CD4-positive, alpha-beta memory T cell (primary cell): ENCODE measurements at regions not wholly inside any gene's neighbourhood (a gene's known extent, or its start where the extent isn't known, plus 50 kb on each side); places are given as distances from the start of the nearest gene placed in this dataset.
A peak's percentile ranks its signal among the peaks of the same experiment; 100 is the strongest.

ENCODE experiments used
- CTCF ChIA-PET: fragments of 350-600 bp; sonication (Branson Sonifier 250); formaldehyde crosslinking; loops from one replicate; lab custom pipeline; 2021; ENCODE audit warnings: inconsistent platforms; ENCODE audit not compliant: partially characterized antibody; lab: Charles Lee
- POLR2A ChIA-PET: fragments of 350-600 bp; sonication (Branson Sonifier 250); formaldehyde crosslinking; loops from one replicate; lab custom pipeline; 2021; ENCODE audit not compliant: partially characterized antibody; lab: Charles Lee
- DNase-seq, 5 donors: peaks; one replicate each; pipeline versions ENCODE4 v3.0.0 to v3.0.0-alpha.2; 2020 to 2022; ENCODE audit warnings: mixed read lengths in 1 of 5
- H3K27ac ChIP-seq: one replicate; pipeline ENCODE4 v1.7.0; 2013; ENCODE audit warnings: low read depth, low read length
- H3K27me3 ChIP-seq: 2 replicates; pipeline ENCODE4 v1.7.0; 2013; ENCODE audit warnings: mild to moderate bottlenecking, low read length, moderate library complexity; ENCODE audit not compliant: insufficient read depth
- H3K36me3 ChIP-seq: 2 replicates; pipeline ENCODE4 v1.7.0; 2013; ENCODE audit warnings: mild to moderate bottlenecking, low read length, moderate library complexity; ENCODE audit not compliant: insufficient read depth
- H3K4me1 ChIP-seq: 2 replicates; pipeline ENCODE4 v1.7.0; 2013; ENCODE audit warnings: mild to moderate bottlenecking, low read length, moderate library complexity; ENCODE audit not compliant: insufficient read depth
- H3K4me3 ChIP-seq, 2 donors: one replicate each; pipeline ENCODE4 v1.7.0; 2013; ENCODE audit warnings: low read length in 2 of 2, mild to moderate bottlenecking in 1 of 2
- H3K9me3 ChIP-seq, 2 donors: one replicate each; pipeline ENCODE4 v1.7.0; 2013; ENCODE audit warnings: low read length in 2 of 2, control low read depth in 1 of 2; ENCODE audit not compliant: control insufficient read depth in 1 of 2
- H3K27ac Mint-ChIP-seq, 7 donors: one replicate each; pipeline ENCODE4 v1.8.0; 2020 to 2021; ENCODE audit warnings: mixed read lengths in 7 of 7, mild to moderate bottlenecking in 6 of 7, inconsistent platforms in 3 of 7, moderate library complexity in 3 of 7
- H3K27me3 Mint-ChIP-seq, 2 donors: one replicate each; pipeline ENCODE4 v1.8.0; 2020 to 2021; ENCODE audit warnings: mixed read lengths in 2 of 2
- H3K36me3 Mint-ChIP-seq, 2 donors: one replicate each; pipeline ENCODE4 v1.8.0; 2020 to 2021; ENCODE audit warnings: mixed read lengths in 2 of 2, inconsistent platforms in 1 of 2, mild to moderate bottlenecking in 1 of 2
- H3K4me1 Mint-ChIP-seq, 4 donors: one replicate each; pipeline ENCODE4 v1.8.0; 2020 to 2021; ENCODE audit warnings: mixed read lengths in 4 of 4, mild to moderate bottlenecking in 1 of 4
- H3K4me3 Mint-ChIP-seq, 8 donors: one replicate each; pipeline ENCODE4 v1.8.0; 2020 to 2021; ENCODE audit warnings: mixed read lengths in 8 of 8, mild to moderate bottlenecking in 7 of 8, moderate library complexity in 6 of 8, inconsistent platforms in 3 of 8
- H3K9me3 Mint-ChIP-seq, 8 donors: one replicate each; pipeline ENCODE4 v1.8.0; 2020 to 2021; ENCODE audit warnings: mixed read lengths in 8 of 8, mild to moderate bottlenecking in 5 of 8, inconsistent platforms in 3 of 8, moderate library complexity in 1 of 8
- intact Hi-C: fragments of 100-400 bp; cut with micrococcal nuclease; formaldehyde crosslinking; loops from one replicate; pipeline ENCODE4 v1.15.1; 2023

- Mint-ChIP-seq H3K27me3 (peaks cover 5 to 9% of the 10 kb centered on the region in 2 donors), H3K27ac (no peak overlapping the region), H3K36me3 (no peaks in the 10 kb centered on the region), H3K4me3 (no peak overlapping the region), H3K4me1 (peaks cover 5 to 17% (median 12%) of the 10 kb centered on the region in 4 donors), H3K9me3 (peaks cover 0 to 9% (median 4%) of the 10 kb centered on the region in 8 donors)
- intact Hi-C loops: no loop called here
- CTCF ChIA-PET: no interaction called here
- POLR2A ChIA-PET: no interaction called here
- no peaks in the 10 kb centered on the region for H3K9me3 ChIP-seq
- no peak for DNase-seq
- peaks cover 11% of the 10 kb centered on the region for H3K4me1 ChIP-seq
- no peaks in the 10 kb centered on the region for H3K36me3 ChIP-seq
- H3K27me3 ChIP-seq: no peaks in the 10 kb centered on the region
- H3K4me3 ChIP-seq: no peak overlapping the region
- H3K27ac ChIP-seq: no peak overlapping the region
These were observed 186.1 kb downstream of the KTN1 start for GRCh38 chr14:55766071-55766470.

DNA sequence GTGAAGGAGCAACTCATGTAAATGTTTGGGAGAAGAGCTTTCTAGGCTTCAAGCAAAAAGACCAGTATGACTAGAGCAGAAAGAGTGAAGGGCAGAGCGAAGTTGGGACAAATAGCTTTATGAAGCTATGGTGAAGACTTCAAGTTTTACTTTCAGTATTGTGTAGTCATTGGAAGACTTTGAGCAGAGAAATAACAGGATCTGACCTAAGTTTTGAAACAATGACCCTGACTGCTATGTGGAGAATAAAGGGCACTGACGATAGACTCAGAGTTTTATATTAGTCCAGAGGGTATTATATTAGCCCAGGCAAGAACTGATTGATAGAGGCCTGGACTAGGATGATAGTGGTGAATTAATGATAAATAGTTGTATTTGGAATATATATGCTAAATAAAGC, 187.3 kb downstream of the KTN1 start:
- peaks cover 9% of the 10 kb centered on the region for H3K4me1 ChIP-seq
- H3K4me3 ChIP-seq: no peak overlapping the region
- H3K27me3 Mint-ChIP-seq: peaks cover 4 to 5% of the 10 kb centered on the region in 2 donors
- CTCF ChIA-PET: no interaction called here
- intact Hi-C loops: no loop called here
- H3K27ac ChIP-seq: no peak overlapping the region
- no peak for DNase-seq
- H3K36me3 ChIP-seq: no peaks in the 10 kb centered on the region
- H3K27me3 ChIP-seq: no peaks in the 10 kb centered on the region
- H3K4me1 Mint-ChIP-seq: peaks cover 4 to 8% (median 6%) of the 10 kb centered on the region in 4 donors
- H3K4me3 Mint-ChIP-seq: no peak overlapping the region
- H3K36me3 Mint-ChIP-seq: no peaks in the 10 kb centered on the region
- POLR2A ChIA-PET: no interaction called here
- peaks cover 0 to 9% (median 4%) of the 10 kb centered on the region in 8 donors for H3K9me3 Mint-ChIP-seq
- no peak overlapping the region for H3K27ac Mint-ChIP-seq
- H3K9me3 ChIP-seq: no peaks in the 10 kb centered on the region

- Mint-ChIP-seq H3K27ac (no peak overlapping the region), H3K4me3 (no peak overlapping the region), H3K36me3 (no peaks in the 10 kb centered on the region), H3K27me3 (peaks cover 0 to 5% of the 10 kb centered on the region in 2 donors), H3K4me1 (no peaks in the 10 kb centered on the region), H3K9me3 (peaks cover 0 to 8% (median 3%) of the 10 kb centered on the region in 8 donors)
- Histone ChIP-seq H3K36me3 (no peaks in the 10 kb centered on the region), H3K27ac (no peak overlapping the region), H3K27me3 (no peaks in the 10 kb centered on the region), H3K4me1 (no peaks in the 10 kb centered on the region), H3K4me3 (no peak overlapping the region), H3K9me3 (no peaks in the 10 kb centered on the region)
- ChIA-PET CTCF (interaction anchor here (0.9 to 1.1 kb wide), 2 partner anchors 31 to 36 kb away, joined by 3 read pairs; no protein-coding TSS in a partner anchor), POLR2A (no interaction called here)
- DNase-seq: no peak
- intact Hi-C loops: no loop called here
These were observed 189.9 kb downstream of the KTN1 start for GRCh38 chr14:55769877-55770276.

DNA sequence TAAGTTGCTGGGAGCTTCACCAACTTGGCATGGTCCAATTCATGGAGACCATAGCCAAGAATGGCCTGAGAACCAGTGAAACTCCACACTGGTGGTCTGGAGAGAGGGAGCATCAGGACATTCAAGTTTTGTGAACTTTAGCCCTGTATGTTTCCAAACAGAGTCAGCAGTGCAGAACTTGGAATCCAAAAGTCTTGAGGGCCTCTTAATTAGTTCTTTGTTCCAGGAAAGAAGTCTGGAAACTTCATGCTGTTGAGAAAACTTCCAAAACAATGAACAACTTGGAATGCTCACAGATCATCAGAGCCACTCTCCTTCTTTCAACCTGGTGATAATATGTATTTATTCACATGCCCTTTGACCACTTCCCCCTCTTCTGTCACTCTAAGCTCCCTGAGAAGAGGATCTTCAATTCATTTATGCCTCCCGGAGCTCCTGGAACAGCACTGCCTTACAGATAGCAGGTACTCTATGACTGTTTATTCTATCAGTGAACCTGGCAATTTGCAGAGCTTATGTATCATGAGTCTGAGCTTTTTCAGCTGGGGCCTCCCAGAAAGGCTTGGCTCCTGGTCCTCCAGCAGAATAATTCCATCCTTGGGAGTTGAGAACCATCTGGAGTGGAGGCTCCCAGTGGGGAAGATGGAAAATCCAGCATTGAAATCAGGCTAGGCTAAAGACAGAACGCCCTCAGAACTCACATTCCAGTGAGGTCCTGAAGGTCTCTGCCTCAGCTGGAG, 191.4 kb downstream of the KTN1 start:
- no peaks in the 10 kb centered on the region for H3K36me3 ChIP-seq
- H3K4me1 ChIP-seq: no peaks in the 10 kb centered on the region
- intact Hi-C loops: no loop called here
- ChIA-PET CTCF (interaction anchor here (0.6 kb wide), 1 partner anchor 966 kb away, joined by 3 read pairs; no protein-coding TSS in a partner anchor), POLR2A (no interaction called here)
- Mint-ChIP-seq H3K4me1 (no peaks in the 10 kb centered on the region), H3K9me3 (peaks cover 0 to 5% (median under 1%) of the 10 kb centered on the region in 8 donors), H3K4me3 (no peak overlapping the region), H3K36me3 (no peaks in the 10 kb centered on the region), H3K27me3 (peaks cover 0 to 5% of the 10 kb centered on the region in 2 donors), H3K27ac (peak overlapping the region in 2 of 7 donors; percentile 21 to 28)
- no peaks in the 10 kb centered on the region for H3K9me3 ChIP-seq
- no peak overlapping the region for H3K27ac ChIP-seq
- no peak for DNase-seq
- no peak overlapping the region for H3K4me3 ChIP-seq
- H3K27me3 ChIP-seq: no peaks in the 10 kb centered on the region

DNA sequence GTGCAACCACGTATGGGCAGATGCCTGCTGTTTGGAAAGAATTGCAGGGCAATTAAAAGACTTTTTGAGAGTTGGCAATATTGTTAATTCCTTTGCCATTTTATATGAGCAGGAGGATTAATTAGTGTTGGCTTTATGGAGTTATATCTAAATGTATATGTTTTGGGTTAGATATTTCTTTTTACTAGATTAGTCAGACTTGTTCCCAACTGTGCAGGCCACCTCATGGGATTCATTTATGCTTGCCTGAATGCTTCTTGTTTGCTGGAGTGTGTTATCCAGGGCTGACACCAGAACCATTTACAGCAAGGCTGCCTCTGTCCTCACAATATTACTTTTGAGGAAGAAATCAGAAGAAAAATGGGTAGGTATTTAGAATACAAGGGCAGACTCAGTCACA, 192.5 kb downstream of the KTN1 start:
- CTCF ChIA-PET: no interaction called here
- Histone ChIP-seq H3K9me3 (no peaks in the 10 kb centered on the region), H3K27me3 (no peaks in the 10 kb centered on the region), H3K36me3 (no peaks in the 10 kb centered on the region), H3K4me1 (no peaks in the 10 kb centered on the region), H3K4me3 (no peak overlapping the region), H3K27ac (no peak overlapping the region)
- POLR2A ChIA-PET: no interaction called here
- no peak overlapping the region for H3K4me3 Mint-ChIP-seq
- H3K36me3 Mint-ChIP-seq: no peaks in the 10 kb centered on the region
- no peak overlapping the region for H3K27ac Mint-ChIP-seq
- peaks cover 0 to 5% (median under 1%) of the 10 kb centered on the region in 8 donors for H3K9me3 Mint-ChIP-seq
- peaks cover 0 to 5% of the 10 kb centered on the region in 2 donors for H3K27me3 Mint-ChIP-seq
- intact Hi-C loops: no loop called here
- no peak for DNase-seq
- no peaks in the 10 kb centered on the region for H3K4me1 Mint-ChIP-seq

DNA sequence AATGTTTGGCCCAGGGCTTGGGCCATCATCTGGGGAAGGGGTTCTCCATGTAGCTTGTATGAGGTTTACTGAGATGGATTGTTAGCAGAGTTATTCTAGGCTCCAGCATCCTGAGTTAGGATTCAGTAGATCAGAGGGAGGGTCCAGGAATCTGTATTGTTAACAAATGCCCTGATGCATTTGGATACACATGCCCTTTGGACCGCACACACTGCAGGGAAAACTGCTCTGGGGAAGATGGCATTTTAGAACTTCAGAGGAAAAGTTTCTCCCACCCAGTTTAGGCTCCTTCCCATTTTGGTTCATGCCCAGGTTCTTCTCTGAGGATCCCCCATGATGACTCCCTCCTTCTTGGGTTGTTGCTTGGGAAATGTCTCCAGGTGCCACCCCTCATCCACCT, 193.3 kb downstream of the KTN1 start:
- no peak overlapping the region for H3K4me3 Mint-ChIP-seq
- CTCF ChIA-PET: no interaction called here
- Histone ChIP-seq H3K27ac (no peak overlapping the region), H3K4me3 (no peak overlapping the region), H3K4me1 (no peaks in the 10 kb centered on the region), H3K9me3 (no peaks in the 10 kb centered on the region), H3K27me3 (no peaks in the 10 kb centered on the region), H3K36me3 (no peaks in the 10 kb centered on the region)
- DNase-seq: no peak
- peaks cover 0 to under 1% of the 10 kb centered on the region in 2 donors for H3K27me3 Mint-ChIP-seq
- H3K4me1 Mint-ChIP-seq: no peaks in the 10 kb centered on the region
- intact Hi-C loops: no loop called here
- peaks cover 0 to 2% (median 0%) of the 10 kb centered on the region in 8 donors for H3K9me3 Mint-ChIP-seq
- POLR2A ChIA-PET: no interaction called here
- peak overlapping the region in 1 of 7 donors; percentile 39 for H3K27ac Mint-ChIP-seq
- no peaks in the 10 kb centered on the region for H3K36me3 Mint-ChIP-seq

GRCh38 chr14:55773984-55774545, 194.1 kb downstream of the KTN1 start:
- no peaks in the 10 kb centered on the region for H3K36me3 ChIP-seq
- Mint-ChIP-seq H3K27ac (no peak overlapping the region), H3K27me3 (no peaks in the 10 kb centered on the region), H3K4me1 (no peaks in the 10 kb centered on the region), H3K9me3 (peaks cover 0 to 2% (median 0%) of the 10 kb centered on the region in 8 donors), H3K36me3 (no peaks in the 10 kb centered on the region), H3K4me3 (no peak overlapping the region)
- ChIA-PET CTCF (no interaction called here), POLR2A (interaction anchor here (0.6 kb wide), 1 partner anchor 9 kb away, joined by 3 read pairs; no protein-coding TSS in a partner anchor)
- intact Hi-C loops: no loop called here
- H3K27ac ChIP-seq: no peak overlapping the region
- no peak for DNase-seq
- no peaks in the 10 kb centered on the region for H3K27me3 ChIP-seq
- H3K9me3 ChIP-seq: no peaks in the 10 kb centered on the region
- H3K4me1 ChIP-seq: no peaks in the 10 kb centered on the region
- H3K4me3 ChIP-seq: no peak overlapping the region
